GM18858 (cell line): ENCODE measurements at regions not wholly inside any gene's neighbourhood (a gene's known extent, or its start where the extent isn't known, plus 50 kb on each side); places are given as distances from the start of the nearest gene placed in this dataset.

Experiments
- ATAC-seq: cut with Tn5 transposase; IDR thresholded peaks from one replicate; pipeline ENCODE4 v1.9.1; 2021; ENCODE audit not compliant: unreplicated experiment

- no peak for ATAC-seq
Measured at GRCh38 chr20:7323957-7324356, 556.5 kb downstream of the BMP2 start.

- ATAC-seq, result no peak
Measured at GRCh38 chr20:7327810-7328209, 560.3 kb downstream of the BMP2 start.

DNA sequence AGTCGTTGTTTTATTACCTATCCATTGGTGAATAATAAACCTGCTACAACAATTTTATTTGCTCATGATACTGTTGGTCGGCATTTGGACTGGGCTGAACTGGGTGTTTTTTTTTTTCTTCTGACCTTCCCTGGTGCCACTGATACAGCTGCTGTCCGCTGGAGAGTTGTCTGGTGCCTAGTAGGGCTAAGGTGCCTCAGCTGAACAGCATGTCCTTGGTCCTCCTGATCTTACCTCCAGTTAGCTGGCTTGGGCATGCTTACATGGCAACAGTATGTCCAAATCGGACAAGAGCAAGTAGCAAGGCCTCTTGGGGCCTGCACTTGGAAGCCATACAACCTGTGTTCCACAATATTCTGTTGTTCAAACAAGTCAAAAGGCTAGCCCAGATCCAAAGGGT, 563.4 kb downstream of the BMP2 start:
- ATAC-seq, result no peak

DNA sequence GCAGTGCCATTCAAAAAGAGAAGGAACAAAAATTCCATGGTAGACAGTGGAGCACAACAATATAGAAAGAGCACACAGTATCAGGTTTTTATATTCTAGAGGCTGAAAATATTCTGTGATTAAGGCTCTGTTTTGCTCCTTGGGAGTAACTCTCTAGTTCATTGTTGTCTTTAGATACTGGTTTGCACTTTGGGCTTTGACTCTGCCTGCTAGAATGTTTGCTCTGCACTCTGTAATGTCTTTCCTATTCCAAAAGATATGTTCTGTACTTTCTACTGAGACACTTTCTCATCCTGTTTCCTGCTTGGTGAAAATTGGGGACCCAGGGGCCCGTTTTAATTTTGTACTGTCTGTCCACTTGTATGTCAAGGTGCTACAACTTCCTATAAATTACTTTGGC, 564.7 kb downstream of the BMP2 start:
- ATAC-seq, result no peak

DNA sequence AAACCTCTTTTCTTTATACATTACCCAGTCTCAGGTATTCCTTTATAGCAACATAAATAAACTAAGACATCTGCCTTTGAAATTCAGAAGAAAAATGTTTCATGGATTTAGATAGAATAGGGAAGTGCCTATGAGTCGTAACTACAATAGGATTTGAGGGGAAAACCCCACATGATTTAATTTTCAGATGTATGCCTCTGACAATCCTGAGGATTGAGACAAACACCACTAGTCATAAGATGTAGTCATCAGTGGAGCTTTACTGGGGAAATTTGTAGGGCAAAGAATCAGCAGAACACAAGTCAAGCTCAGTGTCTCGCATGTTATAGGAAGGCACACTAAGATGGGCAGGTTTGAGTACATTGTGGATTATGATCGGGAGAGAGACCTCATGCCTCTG, 566.4 kb downstream of the BMP2 start:
- no peak for ATAC-seq

- no peak for ATAC-seq
Measured at GRCh38 chr20:7346026-7346425, 578.5 kb downstream of the BMP2 start.

GRCh38 chr20:7346562-7346961, 579.1 kb downstream of the BMP2 start:
- ATAC-seq, result no peak

DNA sequence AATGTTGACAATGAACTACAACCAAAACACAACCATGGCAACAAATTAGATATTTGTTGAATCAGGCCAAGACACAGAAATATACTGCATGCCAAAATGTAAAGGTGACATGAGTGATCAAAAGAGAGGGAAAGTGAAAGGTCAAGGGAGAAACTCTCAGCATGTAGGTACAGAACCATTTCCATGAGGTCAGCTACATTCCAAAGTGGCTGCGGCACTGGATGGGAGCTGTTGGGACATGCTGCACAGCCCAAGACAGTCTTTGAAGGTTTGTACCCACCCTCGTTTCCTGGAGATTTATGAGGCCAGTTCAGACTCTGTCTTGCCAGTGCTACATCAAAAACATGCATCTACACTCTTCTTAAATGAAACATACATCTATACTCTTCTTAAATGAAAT, 579.9 kb downstream of the BMP2 start:
- no peak for ATAC-seq

DNA sequence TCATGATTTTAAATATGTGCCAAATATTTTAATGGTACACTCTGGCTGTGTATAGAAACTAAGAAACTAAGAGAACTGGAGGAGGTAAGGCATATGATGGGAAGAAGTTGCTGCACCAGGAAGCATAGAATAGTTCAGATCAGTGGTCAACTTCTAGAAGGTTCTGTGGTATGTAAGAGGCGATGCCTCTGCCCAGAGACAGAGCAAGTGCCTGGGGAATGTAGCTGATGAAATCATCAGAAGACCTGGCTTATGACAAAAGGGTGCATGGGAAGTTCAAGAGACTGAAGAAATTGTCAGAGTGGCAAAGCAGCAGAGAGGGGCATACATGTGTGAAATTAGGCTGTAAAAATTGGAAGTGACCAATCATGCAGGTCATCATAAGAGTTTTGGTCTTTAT, 580.8 kb downstream of the BMP2 start:
- no peak for ATAC-seq

DNA sequence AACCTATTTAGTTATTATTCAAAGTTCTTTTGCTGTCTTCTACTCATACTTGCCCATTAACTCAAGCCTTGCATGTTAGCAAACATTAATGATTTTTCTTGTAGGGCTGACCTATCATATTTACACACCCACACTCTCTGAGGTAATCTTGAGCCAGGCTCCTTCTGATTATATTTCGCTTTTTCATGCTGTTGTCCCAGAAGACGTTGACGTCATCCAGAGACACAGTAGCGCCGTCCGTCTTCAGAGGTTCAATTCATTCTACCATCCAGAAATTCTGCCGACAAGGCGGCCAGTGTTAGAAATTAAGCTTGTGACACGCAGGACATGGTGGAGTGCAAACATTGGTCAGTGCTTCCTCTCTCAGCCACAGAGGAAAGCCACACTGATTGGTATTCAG, 584.7 kb downstream of the BMP2 start:
- ATAC-seq, result no peak

GRCh38 chr20:7355051-7355450, 585.2 kb downstream of the HAO1 start:
- no peak for ATAC-seq

GRCh38 chr20:7358670-7359069, 581.6 kb downstream of the HAO1 start:
- ATAC-seq, result no peak

DNA sequence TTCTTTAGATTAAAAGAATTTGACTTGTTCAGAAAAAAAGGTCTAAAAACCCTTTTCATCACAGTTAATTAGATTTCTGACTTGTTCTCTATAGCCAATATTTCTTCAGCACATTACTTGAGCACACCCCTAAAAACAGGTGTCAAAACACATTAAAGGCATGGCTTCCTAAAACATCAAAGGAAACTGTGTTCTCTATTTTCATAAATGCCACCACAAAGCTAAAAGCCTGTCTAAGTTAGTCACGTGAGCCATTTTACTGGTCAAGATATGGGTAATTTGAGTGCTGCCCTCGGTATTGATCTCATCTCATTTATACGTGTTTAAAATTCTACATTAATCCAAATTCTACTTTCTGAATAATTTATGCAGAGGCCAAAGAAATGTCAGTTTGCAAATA, 580.5 kb downstream of the HAO1 start:
- ATAC-seq, result no peak

GRCh38 chr20:7361321-7361720, 578.9 kb downstream of the HAO1 start:
- ATAC-seq, result no peak

DNA sequence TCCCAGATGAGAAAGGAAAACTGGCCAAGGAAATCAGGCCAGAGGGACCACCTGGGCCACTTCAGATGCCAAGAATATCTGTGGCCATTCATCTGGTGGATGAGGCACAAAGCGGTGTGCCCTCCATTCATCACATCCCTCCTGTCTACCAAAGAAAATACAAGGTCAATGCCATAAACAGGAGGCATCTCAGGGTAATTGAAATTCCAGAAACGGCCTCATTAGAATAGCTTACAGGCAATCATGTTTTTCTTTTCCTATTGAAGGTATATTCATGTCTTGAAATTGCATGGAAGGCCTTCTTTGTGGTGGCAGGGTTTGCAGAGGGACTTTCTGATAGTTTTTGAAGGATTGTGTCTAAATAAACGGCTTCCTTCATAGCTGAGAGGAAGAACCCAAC, 578.3 kb downstream of the HAO1 start:
- ATAC-seq, result no peak

DNA sequence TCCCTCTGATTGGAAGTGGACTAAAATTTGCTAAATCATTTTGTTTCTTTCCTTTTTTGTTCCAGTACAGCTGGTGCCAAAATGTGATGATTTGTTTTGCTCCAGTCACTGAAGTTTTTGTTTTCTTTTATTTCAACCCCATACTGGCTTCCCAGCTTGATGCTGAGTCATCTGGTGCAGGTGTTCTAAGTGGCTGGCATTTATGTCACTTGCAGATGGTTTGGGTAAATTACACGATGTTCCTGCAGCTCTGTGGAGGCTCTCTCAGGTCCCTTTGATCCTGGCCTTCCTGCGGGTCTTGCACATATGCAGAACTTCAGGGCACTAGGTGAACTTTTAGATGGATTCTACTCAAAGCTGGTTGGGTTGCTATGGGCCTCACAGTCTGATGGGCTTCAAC, 577.7 kb downstream of the HAO1 start:
- no peak for ATAC-seq

- ATAC-seq, result no peak
Measured at GRCh38 chr20:7366189-7366588, 574.1 kb downstream of the HAO1 start.

GRCh38 chr20:7371518-7372163, 568.6 kb downstream of the HAO1 start:
- no peak for ATAC-seq

GRCh38 chr20:7375905-7376304, 564.4 kb downstream of the HAO1 start:
- ATAC-seq, result no peak

DNA sequence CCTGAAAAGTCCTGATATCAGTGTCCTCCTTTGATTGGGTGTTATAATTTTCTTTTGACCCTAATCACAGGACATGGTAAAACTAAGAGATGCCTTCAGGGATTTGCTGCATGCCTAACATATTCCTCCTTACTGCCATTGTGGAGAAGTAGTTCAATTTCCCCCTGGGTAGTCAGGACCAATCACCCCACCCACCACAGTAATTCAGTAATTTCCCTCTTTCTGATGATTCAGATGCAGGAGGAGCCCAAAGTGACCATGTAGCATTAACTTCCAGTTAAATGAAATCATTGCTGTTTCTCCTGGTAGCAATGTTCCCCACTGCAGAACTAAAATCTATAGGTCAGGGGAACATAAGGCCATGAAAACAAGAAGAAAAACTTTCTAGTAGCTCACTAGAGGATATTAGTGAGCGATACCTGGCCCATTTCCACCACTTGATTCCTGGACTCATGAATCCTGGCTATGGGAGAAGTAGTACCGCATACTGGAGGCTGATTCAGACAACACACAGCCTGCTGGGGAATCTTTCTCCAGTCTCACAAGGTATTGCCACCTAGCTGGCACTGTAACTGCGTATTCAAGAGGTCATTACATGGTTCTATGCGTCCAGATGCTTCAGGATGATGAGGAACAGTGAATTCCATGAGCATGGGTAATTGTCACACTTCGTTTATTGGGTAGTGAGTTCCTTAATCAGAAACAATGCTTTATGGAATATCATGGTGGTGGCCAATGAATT, 561.2 kb downstream of the HAO1 start:
- no peak for ATAC-seq

DNA sequence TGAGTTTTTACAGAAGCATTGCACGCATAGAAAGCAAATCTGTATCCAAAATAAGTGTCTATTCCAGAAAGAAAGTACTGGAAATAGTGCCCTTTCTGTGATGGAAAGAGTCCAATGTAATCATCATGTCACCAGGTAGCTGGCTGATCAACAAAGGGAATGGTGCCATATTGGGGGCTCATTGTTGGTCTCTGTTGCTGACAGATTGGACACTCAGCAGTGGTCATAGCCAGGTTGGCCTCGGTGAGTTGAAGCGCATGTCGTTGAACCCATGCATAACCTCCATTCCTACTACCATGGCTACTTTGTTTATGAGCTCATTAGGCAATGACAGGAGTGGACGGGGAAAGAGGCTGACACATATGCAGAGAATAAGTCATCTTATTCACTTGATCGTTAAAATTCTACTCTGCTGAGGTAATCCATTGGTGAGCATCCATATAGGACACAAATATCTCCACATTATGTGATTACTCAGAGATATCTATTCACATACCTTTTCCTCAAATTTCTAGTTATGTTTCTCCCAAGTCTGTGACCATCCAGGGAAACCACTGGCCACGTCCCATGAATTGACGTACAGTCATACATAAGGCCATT, 560.5 kb downstream of the HAO1 start:
- no peak for ATAC-seq

- no peak for ATAC-seq
Measured at GRCh38 chr20:7383216-7383615, 557.0 kb downstream of the HAO1 start.
